Smooth muscle cell (in vitro differentiated cells): ENCODE measurements at regions not wholly inside any gene's neighbourhood (a gene's known extent, or its start where the extent isn't known, plus 50 kb on each side); places are given as distances from the start of the nearest gene placed in this dataset.

Experiments used
- DNase-seq: peaks from one replicate; lab custom pipeline; 2025; ENCODE audit not compliant: unreplicated experiment; lab: John Stamatoyannopoulos, UW
- H2AFZ ChIP-seq: fragments of 200-600 bp; sonication (generic); 2 replicates; pipeline ENCODE4 v1.6.0; 2016; ENCODE audit warnings: antibody characterized with exemption, low read depth, mild to moderate bottlenecking
- H3F3A ChIP-seq: fragments of 200-600 bp; sonication (generic); 2 replicates; pipeline ENCODE4 v1.6.0; 2017; ENCODE audit warnings: antibody characterized with exemption, low read depth
- H3K27ac ChIP-seq: fragments of 200-600 bp; sonication (generic); 2 replicates; pipeline ENCODE4 v1.5.1; 2016; ENCODE audit warnings: low read depth, mild to moderate bottlenecking
- H3K27me3 ChIP-seq: fragments of 200-600 bp; sonication (generic); 2 replicates; pipeline ENCODE4 v1.6.1; 2016; ENCODE audit warnings: low read depth, mild to moderate bottlenecking
- H3K36me3 ChIP-seq: fragments of 200-600 bp; sonication (generic); 2 replicates; pipeline ENCODE4 v1.5.1; 2016; ENCODE audit warnings: low read depth
- H3K4me1 ChIP-seq: fragments of 200-600 bp; sonication (generic); 2 replicates; pipeline ENCODE4 v1.5.1; 2016; ENCODE audit warnings: low read depth
- H3K4me2 ChIP-seq: fragments of 200-600 bp; sonication (generic); 2 replicates; pipeline ENCODE4 v1.6.0; 2016; ENCODE audit warnings: mild to moderate bottlenecking
- H3K4me3 ChIP-seq: fragments of 200-600 bp; sonication (generic); 2 replicates; pipeline ENCODE4 v1.5.1; 2016; ENCODE audit warnings: mild to moderate bottlenecking
- H3K79me2 ChIP-seq: fragments of 200-600 bp; sonication (generic); 2 replicates; pipeline ENCODE4 v1.6.0; 2016; ENCODE audit warnings: low read depth, mild to moderate bottlenecking
- H3K9ac ChIP-seq: fragments of 200-600 bp; sonication (generic); 2 replicates; pipeline ENCODE4 v1.6.0; 2016; ENCODE audit warnings: low read depth
- H3K9me3 ChIP-seq: fragments of 200-600 bp; sonication (generic); replicated peaks from 2 replicates; pipeline ENCODE4 v1.5.1; 2016; ENCODE audit warnings: low read depth
- H4K20me1 ChIP-seq: fragments of 200-600 bp; sonication (generic); 2 replicates; pipeline ENCODE4 v1.6.0; 2016; ENCODE audit warnings: low read depth
- WGBS: methylation state at CpG from one replicate; pipeline ENCODE4 v1.1.7; 2016; ENCODE audit warnings: low lambda C conversion rate; 5-methylcytosine and 5-hydroxymethylcytosine counted together
- TF ChIP-seq, protein P1 (sequence below): fragments of 200-600 bp; sonication (generic); IDR thresholded peaks from 2 replicates; pipeline ENCODE4 v1.5.1; 2017; ENCODE audit warnings: borderline replicate concordance, mild to moderate bottlenecking, antibody characterized with exemption; ENCODE audit not compliant: insufficient read depth, poor library complexity, severe bottlenecking

DNA sequence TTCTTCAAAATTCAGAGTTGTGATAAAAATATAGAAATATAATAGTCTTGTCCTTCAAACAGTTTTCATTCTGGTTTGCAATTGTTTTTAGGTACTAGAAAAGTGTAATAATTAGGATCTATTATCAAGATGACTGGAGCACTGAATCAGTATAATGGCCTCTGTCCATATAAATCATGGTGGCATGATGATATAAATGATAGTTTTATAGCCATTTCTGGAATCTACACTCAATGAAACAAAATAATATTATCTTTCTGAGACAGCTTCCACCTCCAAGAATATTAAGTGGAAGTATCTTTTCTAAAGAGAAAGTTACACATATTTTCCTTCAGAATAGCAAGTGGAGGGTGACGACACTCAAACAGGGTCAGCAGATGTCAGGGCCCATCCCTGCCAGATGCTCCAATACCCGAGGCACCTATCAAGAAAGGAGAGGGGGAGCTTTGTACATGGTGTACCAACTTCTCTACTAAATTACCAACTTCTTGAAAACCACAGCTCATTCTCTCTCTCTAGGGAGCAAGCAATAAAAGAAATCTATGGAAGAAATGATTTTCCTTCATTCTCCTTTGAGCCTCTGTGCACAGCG is 882.7 kb upstream of the CHAC2 start:
- TF ChIP-seq, protein P1, sequence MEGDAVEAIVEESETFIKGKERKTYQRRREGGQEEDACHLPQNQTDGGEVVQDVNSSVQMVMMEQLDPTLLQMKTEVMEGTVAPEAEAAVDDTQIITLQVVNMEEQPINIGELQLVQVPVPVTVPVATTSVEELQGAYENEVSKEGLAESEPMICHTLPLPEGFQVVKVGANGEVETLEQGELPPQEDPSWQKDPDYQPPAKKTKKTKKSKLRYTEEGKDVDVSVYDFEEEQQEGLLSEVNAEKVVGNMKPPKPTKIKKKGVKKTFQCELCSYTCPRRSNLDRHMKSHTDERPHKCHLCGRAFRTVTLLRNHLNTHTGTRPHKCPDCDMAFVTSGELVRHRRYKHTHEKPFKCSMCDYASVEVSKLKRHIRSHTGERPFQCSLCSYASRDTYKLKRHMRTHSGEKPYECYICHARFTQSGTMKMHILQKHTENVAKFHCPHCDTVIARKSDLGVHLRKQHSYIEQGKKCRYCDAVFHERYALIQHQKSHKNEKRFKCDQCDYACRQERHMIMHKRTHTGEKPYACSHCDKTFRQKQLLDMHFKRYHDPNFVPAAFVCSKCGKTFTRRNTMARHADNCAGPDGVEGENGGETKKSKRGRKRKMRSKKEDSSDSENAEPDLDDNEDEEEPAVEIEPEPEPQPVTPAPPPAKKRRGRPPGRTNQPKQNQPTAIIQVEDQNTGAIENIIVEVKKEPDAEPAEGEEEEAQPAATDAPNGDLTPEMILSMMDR, result no peak
- H3K4me2 ChIP-seq, result no peak overlapping the region
- H3F3A ChIP-seq, result no peaks in the 10 kb centered on the region
- no peak overlapping the region for H3K4me3 ChIP-seq
- no peak overlapping the region for H3K27ac ChIP-seq
- no peaks in the 10 kb centered on the region for H3K9me3 ChIP-seq
- DNase-seq, result no peak
- H3K9ac ChIP-seq, result no peak overlapping the region
- no peaks in the 10 kb centered on the region for H3K4me1 ChIP-seq
- no peaks in the 10 kb centered on the region for H4K20me1 ChIP-seq
- 92% methylated on average over 3 of the region's 3 CpGs for WGBS
- no peak overlapping the region for H2AFZ ChIP-seq
- H3K79me2 ChIP-seq, result no peaks in the 10 kb centered on the region
- no peaks in the 10 kb centered on the region for H3K27me3 ChIP-seq
- no peaks in the 10 kb centered on the region for H3K36me3 ChIP-seq

DNA sequence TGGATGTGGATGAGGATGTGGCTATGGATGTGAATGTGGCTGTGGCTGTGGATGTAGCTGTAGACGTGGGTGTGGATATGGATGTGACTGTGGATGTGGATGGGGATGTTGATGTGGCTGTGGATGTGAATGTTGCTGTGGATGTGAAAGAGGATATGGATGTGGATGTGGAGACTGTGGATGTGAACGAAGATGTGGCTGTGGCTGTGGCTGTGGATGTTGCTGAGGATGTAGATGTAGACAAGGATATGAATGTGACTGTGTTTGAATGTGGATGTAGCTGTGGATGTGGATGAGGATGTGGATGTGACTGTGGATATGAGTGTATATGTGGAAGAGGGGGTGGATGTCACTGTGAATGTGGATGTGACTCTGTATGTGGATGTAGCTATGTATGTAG is 884.6 kb upstream of the CHAC2 start:
- Histone ChIP-seq H2AFZ (no peak overlapping the region), H3K27me3 (no peaks in the 10 kb centered on the region), H3K9me3 (no peaks in the 10 kb centered on the region), H3F3A (no peaks in the 10 kb centered on the region), H3K9ac (no peak overlapping the region), H3K27ac (no peak overlapping the region), H3K36me3 (no peaks in the 10 kb centered on the region), H3K79me2 (no peaks in the 10 kb centered on the region), H3K4me1 (no peaks in the 10 kb centered on the region), H4K20me1 (no peaks in the 10 kb centered on the region), H3K4me2 (no peak overlapping the region), H3K4me3 (no peak overlapping the region)
- no peak for DNase-seq
- 61% methylated on average over 2 of the region's 2 CpGs for WGBS
- TF ChIP-seq, protein P1, result no peak

DNA sequence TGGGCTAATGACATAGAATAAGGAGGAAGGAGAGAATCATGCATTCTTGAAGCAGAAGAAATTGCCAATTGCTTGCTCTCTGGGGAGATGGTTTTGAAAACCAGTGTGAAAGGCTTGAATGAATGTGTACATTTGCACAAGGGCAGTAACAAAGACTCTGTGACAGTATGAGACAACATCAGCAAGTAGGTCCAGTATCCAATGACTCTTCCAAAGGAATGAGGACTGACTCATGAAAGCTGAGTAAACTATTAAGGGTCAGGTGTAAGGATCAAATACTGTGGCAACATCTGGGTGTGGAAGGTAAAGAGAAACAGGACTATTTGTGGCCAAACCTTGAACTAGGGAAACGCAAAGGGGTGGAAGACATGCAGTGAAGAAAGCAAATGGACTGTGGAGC is 886.0 kb upstream of the CHAC2 start:
- H3K4me3 ChIP-seq, result no peak overlapping the region
- H3K4me2 ChIP-seq, result no peak overlapping the region
- H3K27me3 ChIP-seq, result peaks cover 6% of the 10 kb centered on the region
- H3K36me3 ChIP-seq, result no peaks in the 10 kb centered on the region
- H3F3A ChIP-seq, result no peaks in the 10 kb centered on the region
- TF ChIP-seq, protein P1, result no peak
- H2AFZ ChIP-seq, result no peak overlapping the region
- no peaks in the 10 kb centered on the region for H3K9me3 ChIP-seq
- H3K27ac ChIP-seq, result no peak overlapping the region
- no peaks in the 10 kb centered on the region for H3K4me1 ChIP-seq
- H3K79me2 ChIP-seq, result no peaks in the 10 kb centered on the region
- H4K20me1 ChIP-seq, result no peaks in the 10 kb centered on the region
- 79% methylated on average over 1 of the region's 1 CpG for WGBS
- no peak overlapping the region for H3K9ac ChIP-seq
- no peak for DNase-seq

DNA sequence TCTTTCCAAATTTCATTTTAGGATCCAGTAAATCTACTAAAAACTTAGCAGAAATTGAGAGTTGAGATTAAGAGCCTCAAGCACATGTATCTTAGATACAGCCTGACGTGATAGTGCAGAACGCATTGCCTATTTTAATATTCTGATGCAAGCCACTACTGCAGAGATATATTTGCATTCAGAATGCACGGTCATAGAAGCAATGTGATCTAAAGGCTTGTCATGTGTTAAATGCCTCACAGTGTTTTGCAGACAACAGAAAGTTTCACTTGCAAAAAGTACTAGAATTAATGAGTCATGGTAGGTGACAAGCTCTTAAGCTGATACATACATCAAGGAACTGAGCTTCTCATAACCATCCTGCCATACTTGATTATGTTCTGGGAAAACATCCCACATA is 886.7 kb upstream of the CHAC2 start:
- Histone ChIP-seq H3K27me3 (peaks cover 11% of the 10 kb centered on the region), H3K36me3 (no peaks in the 10 kb centered on the region), H3K9ac (no peak overlapping the region), H4K20me1 (no peaks in the 10 kb centered on the region), H3K79me2 (no peaks in the 10 kb centered on the region), H3K4me3 (no peak overlapping the region), H3K27ac (no peak overlapping the region), H3K4me1 (no peaks in the 10 kb centered on the region), H3K4me2 (no peak overlapping the region), H3K9me3 (no peaks in the 10 kb centered on the region), H2AFZ (no peak overlapping the region), H3F3A (no peaks in the 10 kb centered on the region)
- TF ChIP-seq, protein P1, result no peak
- 76% methylated on average over 3 of the region's 3 CpGs for WGBS
- DNase-seq, result no peak
